ENCODE measurements at regions not wholly inside any gene's neighbourhood (a gene's known extent, or its start where the extent isn't known, plus 50 kb on each side); places are given as distances from the start of the nearest gene placed in this dataset.

DNA sequence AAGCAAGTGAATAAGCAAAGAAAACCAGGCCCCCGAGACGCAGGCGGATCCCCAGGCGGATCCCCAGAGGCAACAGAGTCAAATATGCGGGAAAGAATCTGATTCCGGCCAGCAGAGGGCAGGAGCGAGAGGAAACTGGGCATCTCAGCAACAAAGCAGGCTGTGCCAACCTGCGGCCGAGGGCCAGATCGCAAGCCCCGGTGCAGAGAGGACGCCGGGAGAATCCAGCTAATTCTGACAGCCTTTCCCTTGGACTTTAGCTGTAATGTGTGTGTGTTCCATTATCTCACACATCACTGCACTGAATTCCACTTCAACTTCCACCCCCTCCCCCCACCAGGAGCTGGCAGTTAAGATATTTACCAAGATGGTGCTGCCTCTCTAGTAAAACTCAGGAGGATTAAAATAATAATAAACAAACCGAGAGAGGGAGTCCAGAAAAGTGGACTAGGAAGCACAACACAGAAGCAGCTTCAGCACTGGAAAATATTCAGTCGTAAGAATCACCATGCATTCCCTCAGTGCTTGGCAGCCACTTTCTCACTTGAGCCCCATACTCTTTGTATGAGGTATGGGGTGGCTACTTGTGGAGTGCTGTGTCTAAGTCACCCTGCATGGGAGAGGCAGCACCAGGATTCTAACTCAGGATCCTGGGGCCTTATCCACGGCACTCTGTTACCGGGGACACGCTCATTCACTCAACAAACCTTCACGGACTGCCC is 66.2 kb upstream of the SNX9 start:
- DNase-seq (ENCODE audit: low spot score), result peak; percentile 85

DNA sequence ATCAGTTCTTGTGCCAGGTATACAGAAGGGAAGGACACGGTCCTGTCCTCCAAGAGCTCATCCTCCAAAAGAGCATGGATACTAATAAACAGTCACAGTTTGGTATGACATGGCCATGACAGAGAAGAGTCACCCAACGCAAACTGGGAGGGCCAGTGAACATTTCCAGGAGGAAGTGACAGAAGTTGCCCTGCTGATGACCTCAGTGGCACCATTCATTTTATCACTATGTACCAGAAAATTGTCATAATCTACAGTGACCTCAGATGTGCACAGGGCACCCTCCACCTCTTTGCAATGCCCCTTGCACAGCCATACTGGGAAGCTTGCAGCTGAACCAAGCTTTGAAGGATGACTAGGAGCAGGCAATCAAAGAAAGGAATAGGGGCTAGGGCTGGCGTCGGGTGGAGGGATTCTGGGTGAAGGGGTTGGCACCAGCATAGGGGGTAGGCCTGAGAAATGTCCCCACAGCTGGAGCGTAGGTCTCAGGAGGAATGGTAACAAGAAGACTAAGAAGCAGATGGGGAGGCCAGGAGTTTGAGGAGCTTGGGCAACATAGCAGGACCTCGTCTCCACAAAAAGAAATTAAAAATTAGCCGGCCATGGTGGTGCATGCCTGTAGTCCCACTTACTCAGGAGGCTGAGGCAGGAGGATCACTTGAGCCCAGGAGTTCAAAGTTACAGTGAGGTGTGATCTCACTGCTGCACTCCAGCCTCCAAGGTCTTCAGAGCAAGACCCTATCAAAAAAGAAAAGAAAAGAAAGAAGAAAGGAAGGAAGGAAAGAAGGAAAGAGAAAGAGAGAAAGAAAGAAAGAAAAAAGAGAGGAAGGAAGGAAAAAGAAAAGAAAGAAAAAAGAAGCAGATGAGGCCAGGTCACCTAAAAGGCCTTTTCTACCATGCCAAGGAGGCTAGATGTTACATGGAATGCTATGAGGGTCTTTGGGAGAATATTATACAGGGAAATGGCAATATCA is 65.3 kb upstream of the SNX9 start:
- DNase-seq (ENCODE audit: low spot score), result no peak

DNA sequence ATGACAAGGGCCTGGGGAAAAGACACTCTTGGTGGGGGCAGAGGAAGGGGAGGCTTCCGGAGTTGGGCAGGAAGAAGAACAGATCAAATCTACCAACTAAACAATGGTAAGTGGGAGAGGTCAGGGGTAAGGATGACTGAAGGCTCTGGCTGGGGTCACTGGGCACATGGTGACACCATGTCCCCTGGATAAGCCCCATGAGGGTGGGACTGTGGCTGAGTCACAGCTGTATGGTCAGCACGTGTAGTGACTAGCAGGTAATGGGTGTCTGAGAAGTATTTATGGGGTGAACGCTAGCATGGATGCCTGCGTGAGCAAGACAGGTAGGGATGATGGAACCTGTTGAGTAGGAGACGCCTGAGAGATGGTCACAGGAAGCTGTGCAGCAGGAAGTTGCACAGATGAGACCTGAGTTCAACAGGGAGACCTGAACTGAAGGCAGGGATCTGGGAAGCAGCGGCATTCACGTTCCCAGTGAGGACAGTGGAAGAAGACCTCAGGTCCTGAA is 64.5 kb upstream of the SNX9 start:
- DNase-seq (ENCODE audit: low spot score), result no peak

DNA sequence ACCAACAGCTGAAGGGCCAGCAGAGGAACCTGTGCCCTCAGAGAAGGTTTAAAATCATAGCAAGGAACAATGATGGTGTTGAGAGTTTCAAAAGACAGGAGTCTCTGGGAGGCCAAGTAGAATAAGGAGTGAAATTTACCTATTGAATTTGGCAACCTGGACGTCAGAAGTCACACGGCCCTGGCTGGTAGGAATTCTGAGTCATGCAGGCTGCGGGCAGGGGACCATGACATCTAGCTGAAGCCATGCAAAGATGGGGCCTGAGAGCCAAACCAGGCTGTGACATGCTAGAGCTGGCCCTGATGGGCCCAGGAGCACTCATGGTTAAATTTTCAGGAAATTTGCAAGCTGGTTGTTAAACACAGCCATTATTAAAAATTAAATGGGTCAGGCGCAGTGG is 64.0 kb upstream of the SNX9 start:
- DNase-seq (ENCODE audit: low spot score), result no peak

DNA sequence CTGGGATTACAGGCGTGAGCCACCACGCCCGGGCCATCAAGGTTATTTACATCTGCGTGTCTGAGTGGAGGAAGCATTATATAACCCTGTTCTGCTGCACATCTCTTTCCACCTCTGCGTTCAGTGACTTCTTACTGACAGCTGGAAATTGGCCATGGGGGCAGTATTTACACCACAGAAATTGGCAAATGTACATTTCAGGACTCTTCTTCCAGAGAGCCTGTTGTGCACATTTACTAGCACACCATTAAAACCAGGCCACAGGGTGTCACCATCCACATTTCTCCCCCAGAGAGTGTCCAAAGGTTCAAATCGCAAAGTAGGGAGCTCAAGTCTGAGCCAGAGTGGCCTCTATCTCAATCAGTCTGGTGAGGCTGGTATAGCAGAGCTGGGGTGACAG is 62.9 kb upstream of the SNX9 start:
- DNase-seq (ENCODE audit: low spot score), result no peak

DNA sequence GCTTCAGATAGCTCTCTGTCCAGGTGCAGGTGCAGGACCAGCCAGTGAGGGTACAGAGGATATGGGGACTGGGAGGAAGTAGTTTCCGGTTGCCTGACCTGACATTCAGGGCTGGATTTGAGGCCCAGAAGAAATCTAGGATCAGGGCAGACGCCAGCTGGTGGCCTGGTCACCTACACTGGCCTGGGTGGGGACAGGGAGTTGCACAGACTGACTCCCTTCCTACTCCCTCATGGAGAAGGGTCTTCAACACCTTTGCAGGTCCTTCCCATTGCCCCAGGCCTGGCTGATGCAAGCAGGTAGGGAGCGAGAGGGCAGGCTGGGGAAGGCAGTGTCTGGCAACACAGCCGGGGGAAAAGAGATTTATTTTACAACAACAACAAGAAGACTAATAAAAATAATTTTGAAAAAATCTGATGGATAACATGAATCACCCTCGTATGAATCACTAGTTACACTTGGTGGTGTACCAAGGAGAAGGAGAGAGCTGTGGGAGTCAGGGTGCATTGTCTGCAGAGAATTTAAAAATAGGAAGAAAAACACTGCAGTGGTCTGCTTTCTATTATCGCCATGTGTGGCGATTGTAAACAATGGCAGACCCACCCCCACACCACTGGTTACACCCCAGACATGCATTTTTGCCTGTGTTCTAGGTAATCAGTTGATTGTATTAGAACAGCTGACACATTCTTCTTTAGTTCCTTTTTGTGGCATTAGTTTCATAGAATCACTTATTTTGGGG is 62.3 kb upstream of the SNX9 start:
- DNase-seq (ENCODE audit: low spot score), result no peak

DNA sequence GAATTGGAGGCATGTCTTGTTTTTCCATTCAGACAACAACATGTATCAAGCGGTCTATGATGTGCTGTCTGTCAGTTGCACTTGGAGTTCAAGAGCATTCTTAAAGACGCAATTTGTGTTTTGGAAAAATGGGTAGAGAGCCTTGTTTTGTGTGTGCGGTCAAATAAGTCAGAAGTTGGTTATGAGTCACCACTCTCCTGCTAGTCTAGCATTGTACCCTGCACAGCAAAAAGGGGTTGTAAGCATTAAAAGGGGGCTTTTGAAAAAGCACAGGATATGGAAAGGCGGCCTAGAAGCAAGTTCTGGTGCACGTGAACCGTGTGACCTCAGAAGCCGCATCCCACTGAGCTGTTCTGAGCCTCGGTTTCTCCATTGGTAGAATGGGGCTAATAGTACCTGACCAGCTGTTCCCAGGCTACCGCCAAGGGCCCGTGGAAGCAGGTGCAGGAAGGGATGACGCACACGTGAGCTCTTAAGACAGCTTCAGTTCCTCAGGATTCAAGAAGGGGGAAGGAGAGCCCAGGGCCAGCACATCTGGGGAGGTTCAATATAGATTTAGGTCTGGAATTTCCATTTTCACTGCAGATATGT is 61.6 kb upstream of the SNX9 start:
- no peak for DNase-seq (ENCODE audit: low spot score)

DNA sequence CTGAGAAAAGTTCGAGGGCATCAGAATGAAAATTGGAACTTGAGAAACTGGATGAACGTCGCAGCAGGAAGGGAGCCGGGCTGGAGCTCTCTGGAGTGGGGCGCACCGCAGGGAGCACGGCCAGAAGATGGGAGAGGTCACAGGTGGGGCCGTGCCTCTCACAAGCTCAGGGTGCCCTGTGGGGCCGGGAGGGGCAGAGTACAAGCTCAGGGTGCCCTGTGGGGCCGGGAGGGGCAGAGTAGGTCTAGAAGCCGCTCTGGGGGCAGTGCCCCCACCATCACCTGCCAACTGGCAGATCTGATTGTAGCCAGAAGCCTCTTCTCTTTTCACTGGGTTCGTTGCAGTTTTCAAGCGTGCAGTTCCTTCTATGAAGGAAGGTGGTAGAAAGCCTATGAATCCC is 61.1 kb upstream of the SNX9 start:
- DNase-seq (ENCODE audit: low spot score), result no peak

DNA sequence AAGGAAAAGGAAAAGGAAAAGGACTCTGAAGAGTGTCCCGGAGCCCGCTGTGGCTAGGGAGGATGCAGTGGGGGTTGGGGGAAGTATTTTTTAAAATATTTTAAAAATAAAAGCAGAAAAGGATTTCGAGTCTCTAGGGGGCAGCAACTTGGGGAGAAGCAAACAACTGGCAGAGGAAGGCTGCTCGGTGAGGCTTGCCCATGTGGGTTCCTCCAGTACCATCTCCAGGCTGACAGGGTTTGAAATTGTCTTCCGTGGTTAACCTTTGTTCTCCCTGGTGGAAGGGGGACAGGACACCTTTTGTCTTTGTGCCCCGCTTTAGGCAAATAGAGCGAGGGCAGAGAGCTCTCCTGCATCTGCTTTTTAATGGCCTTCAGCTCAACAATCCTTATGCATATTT is 60.4 kb upstream of the SNX9 start:
- no peak for DNase-seq (ENCODE audit: low spot score)

DNA sequence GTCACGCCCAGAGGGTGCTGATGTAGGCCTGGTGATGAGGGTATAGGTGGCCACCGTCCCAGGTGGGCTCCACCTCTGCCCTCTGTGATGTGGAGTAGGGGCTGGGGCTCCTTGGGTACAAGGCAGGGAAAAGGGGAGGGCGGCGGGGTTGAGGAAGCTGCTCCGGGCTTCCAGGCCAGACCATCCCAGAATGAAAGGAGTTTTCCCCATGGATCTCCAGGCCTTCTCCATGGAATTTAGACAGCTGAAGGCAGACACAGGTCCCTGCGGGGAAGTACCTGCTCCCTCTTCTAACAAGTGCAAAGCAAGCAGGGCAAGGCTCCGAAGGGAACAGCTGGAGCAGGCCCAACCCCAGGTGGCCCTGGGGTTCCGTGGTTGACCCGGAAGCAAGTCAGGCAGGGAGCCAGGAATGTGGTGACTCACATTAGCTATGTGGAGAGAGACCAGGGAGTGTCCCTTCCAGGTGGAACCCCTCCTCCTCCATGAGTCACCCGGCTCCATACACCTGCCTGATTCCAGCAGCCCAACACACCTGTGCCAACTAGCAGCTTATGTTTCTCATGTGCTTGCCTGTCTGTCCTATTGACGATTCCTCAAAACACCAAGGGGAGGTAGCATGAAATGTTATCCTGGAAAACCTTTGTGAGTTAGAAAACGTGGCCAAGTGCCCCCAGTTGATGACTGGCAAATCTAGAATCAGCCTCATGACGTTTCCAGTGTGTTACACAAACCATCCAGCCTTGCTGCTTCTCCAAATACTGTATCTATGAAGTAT is 59.7 kb upstream of the SNX9 start:
- DNase-seq (ENCODE audit: low spot score), result peak; percentile 81

DNA sequence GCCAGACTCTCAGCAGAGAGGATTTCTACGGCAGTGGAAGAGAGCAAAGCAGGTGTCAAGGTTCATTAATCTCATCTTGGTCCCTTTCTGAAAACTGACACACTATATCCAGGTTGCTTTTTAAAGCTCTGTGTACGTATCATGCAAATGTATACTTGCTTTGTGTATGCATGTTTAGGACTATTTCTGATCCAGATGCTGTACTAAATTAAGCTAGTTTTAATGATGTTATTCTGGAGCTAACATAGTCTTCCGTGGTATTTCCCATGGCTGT is 59.2 kb upstream of the SNX9 start:
- DNase-seq (ENCODE audit: low spot score), result no peak

DNA sequence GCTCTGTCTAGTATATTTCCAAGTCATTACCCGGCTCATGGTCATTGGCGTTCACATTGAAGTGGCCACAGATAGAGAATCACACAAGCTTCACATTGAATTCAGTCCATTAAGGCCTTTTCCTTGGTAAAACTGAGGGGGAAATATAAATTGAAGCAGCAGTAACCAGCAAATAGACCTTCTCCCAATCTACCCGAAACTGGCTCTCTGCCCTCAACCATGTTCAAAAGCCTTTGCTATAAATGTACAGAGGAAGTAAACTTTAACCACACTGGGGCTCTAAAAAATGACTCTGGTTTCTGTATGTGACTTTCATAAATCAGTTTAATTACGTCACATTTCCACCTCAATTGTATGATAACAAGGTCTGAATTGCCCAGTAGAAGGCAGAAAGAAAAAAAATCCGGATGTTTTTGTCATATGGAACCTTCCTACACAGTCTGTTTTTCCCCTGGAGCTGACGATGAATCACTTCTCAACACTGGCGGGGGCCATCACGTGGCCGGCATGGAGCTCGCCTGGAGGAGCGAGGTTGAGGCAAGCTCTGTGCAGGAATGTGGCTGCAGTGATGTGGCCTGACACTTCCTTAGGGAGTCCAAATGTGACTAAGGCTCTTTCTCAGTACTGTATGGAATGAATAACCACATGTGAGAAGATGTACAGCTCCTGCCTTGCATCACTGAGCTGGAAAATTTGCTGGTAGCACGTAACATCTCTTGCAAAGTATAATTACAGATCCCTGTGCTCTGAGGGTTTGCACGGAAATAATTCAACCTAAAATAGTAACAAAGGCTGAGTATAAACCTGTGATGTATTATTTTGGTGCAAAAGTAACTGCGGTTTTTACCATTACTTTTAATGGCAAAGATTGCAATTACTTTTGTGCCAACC is 58.6 kb upstream of the SNX9 start:
- DNase-seq (ENCODE audit: low spot score), result peak; percentile 60

DNA sequence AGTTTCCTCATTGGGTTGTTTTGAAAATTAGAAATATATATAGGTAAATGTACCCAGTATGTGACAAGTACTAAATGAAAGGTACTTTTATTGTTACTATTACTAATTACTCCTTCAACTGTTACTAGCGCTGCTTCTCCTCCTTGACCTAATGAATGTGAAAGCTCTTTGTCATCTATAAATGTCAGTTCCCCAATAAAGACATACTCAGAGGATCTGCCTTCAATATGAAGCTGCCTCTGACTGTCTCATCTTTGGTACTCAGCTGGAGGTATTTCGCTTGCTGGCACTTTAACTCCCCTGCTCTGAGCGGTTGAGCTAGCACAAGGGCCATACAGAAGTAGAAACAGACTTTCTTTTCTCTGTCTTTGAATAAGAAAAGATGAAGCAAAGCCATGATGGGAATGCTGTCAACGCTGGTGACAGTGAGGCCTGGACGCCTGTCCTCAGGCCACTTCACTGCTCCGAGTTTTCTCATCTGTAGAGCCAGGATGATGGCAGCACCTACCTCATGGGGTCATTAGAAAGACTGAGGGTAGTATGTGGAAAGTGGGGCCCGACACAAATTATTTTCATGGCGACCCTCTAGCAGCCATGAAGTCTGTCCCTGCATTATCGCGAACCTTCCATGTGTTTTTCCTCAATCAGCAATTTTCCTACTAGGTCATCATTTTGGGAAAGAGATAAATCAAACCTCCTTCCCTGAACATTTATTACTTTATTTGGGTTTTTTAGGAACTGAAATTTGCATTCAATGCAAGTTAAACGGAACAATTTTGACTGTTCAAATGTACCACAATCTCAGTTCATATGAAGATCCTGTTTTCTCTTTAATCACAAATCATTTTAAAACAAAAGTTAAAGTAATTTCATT is 55.9 kb upstream of the SNX9 start:
- no peak for DNase-seq (ENCODE audit: low spot score)

DNA sequence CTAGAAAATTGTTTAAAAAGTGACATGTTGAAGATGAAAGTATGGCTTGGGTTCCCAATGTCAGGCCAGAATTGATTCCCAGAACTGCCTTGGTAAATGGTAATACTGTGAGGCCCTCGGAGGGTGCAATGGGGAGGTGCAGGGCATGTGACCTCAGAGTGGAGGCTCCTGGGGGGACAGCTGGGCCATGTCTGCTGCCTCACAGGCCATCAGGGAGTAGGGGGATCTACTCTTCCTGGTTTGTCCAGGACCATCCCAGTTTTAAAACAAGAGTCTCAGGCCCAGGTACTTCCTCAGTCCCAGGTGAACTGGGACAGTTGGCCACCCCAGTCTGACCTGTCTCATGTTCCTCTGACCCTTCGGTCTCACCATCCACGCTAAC is 55.3 kb upstream of the SNX9 start:
- no peak for DNase-seq (ENCODE audit: low spot score)

DNA sequence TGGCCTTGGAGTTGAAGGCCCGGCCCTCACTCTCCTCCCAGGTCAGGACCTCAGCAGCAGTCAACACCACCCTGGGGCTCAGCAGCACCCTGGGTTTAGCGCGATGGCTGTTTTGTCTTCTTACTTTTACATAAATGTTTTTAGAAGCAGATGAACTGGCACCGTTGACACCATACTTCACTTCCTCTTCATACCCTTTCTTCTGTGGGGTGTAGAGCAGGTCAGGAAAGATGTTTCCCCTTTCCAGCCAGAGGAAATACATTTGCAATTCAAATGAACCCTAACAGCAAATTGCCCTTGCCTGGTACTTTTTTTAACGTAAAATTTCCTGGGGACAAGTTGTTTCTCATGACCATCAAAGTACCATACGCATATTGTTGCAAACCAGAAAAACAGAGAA is 54.7 kb upstream of the SNX9 start:
- no peak for DNase-seq (ENCODE audit: low spot score)

DNA sequence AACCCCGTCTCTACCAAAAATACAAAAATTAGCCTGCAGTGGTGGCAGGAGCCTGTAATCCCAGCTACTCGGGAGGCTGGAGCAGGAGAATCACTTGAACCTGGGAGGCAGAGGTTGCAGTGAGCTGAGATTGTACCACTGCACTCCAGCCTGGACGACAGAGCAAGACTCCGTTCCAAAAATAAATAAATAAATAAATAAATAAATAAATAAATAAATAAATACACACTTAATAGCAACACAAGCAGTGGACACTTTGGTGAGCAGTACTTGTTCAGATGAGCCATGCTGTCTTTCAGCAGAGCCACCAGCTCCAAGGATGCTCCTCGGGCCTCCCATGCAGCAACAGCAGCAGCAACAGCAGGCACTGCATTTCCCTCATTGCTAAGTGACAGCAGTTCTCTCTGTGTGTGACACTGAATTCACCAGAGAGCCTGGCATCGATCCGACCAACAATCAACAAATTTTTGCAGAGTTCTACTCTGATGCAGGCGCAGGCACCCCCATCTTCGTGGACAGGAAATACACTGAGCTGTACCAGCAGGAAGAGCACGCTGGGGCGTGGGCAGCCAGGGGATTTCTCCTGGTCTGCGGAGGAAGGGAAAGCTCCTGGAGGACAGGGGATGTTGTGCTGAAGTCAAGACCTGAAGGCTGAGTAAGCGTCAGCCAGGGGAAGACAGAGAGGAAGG is 54.0 kb upstream of the SNX9 start:
- DNase-seq (ENCODE audit: low spot score), result no peak

DNA sequence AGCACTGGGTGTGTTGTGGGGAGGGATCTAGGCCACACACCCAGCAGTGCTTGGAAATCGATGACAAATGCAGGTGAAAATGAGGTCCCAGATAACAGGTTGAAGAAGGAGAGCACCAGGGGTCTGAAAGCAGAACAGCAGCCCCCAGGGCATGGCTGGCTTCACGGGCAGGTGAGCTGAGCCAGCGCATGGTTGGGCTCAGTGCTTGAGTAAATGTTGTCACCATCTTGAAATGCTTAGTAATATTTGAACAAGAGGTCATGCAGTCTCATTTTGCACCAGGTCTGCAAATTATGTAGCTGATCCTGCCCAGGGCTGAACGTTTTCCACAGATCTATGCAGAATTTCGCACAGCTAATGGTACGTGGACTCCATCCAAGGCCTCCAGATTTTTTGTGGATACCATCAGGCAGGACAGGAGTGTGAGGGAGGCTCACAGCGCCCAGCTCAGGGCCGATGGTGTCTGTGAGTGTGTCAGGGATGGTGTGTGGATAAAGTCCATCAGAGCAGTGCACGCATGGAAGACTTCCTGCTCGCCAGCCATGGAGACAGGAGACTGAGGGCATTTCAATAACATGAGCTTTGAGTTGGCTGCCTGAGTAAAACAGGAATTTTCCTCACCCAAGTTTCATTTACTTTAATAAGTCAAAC is 53.1 kb upstream of the SNX9 start:
- no peak for DNase-seq (ENCODE audit: low spot score)

DNA sequence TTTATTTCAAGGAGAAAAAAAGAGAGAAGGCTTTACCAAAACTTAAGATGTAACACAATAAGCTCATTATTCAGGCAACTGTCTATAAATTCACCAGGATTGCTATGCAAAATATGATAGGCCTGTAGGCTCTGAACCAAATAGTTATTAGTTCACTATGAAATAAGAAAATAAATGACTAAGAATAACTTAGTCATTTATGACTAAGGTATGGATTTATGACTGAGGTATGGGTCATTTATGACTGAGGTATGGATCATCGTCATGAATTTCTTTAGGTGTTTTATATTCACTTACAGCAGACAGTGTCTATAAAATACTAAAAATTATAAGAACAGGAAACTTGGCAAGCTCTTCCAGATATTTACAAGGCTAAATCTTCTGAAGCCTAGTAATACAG is 52.1 kb upstream of the SNX9 start:
- DNase-seq (ENCODE audit: low spot score), result no peak

Data from iPS-NIHi11 (cell line).